Upper lobe of left lung (tissue), 6 donors: ENCODE measurements at regions not wholly inside any gene's neighbourhood (a gene's known extent, or its start where the extent isn't known, plus 50 kb on each side); places are given as distances from the start of the nearest gene placed in this dataset.
A peak's percentile ranks its signal among the peaks of the same experiment; 100 is the strongest.
"Not testable (repeated sequence)": the region's sequence is repeated elsewhere in the genome, so short reads cannot be mapped to it uniquely, and the experiment has no call there.

ENCODE experiments used
- ATAC-seq, 2 donors: fragments of 200-7000 bp; cut with Tn5 transposase; one replicate each; pipeline ENCODE4 v1.9.1; 2022; ENCODE audit warnings: mild to moderate bottlenecking in 2 of 2, moderate library complexity in 2 of 2; ENCODE audit not compliant: low FRiP score in 2 of 2
- DNase-seq, 2 donors: peaks; one replicate each; pipeline ENCODE4 v3.0.0-alpha.2; 2019 to 2020
- H3K27ac ChIP-seq, 4 donors: fragments of 200-600 bp; sonication (generic); one replicate each; pipeline ENCODE4 v1.5.1; 2016 to 2019
- H3K27me3 ChIP-seq, 4 donors: fragments of 200-600 bp; sonication (generic); one replicate each; pipeline ENCODE4 v1.5.1; 2017 to 2019
- H3K36me3 ChIP-seq, 4 donors: fragments of 200-600 bp; sonication (generic); one replicate each; pipeline ENCODE4 v1.5.1; 2016 to 2019
- H3K4me1 ChIP-seq, 4 donors: fragments of 200-600 bp; sonication (generic); one replicate each; pipeline ENCODE4 v1.5.1; 2018 to 2019
- H3K4me3 ChIP-seq, 4 donors: fragments of 200-600 bp; sonication (generic); one replicate each; pipeline ENCODE4 v1.5.1; 2017 to 2019; ENCODE audit warnings: mild to moderate bottlenecking in 2 of 4, moderate library complexity in 1 of 4
- H3K9me3 ChIP-seq, 4 donors: fragments of 200-600 bp; sonication (generic); one replicate each; pipeline ENCODE4 v1.5.1; 2018 to 2019
- CTCF ChIP-seq, 6 experiments: fragments of 450-650 bp in 4 of 6; fragments of 200-600 bp in 2 of 6; sonication (generic) in 2 of 6; IDR thresholded peaks; one replicate each; pipeline ENCODE4 v1.5.1; 2016 to 2019; ENCODE audit warnings: antibody characterized with exemption in 6 of 6
- EP300 ChIP-seq, 4 donors: sonication (generic); formaldehyde crosslinking; IDR thresholded peaks; one replicate each; pipeline ENCODE4 v1.5.1; 2017; ENCODE audit warnings: antibody characterized with exemption in 4 of 4, control low read depth in 2 of 4
- POLR2A ChIP-seq, 4 donors: fragments of 450-650 bp; IDR thresholded peaks; one replicate each; pipeline ENCODE4 v1.5.1; 2016 to 2017; ENCODE audit warnings: antibody characterized with exemption in 4 of 4, mild to moderate bottlenecking in 2 of 4
- POLR2AphosphoS5 ChIP-seq, 2 donors: sonication (generic); formaldehyde crosslinking; IDR thresholded peaks; one replicate each; pipeline ENCODE4 v1.5.1; 2017; ENCODE audit warnings: antibody characterized with exemption in 2 of 2
- WGBS, 2 donors: methylation state at CpG; one replicate each; pipeline ENCODE4 v1.1.5; 2017 to 2018; 5-methylcytosine and 5-hydroxymethylcytosine counted together
- donor health status: DM: no; HTN: no; CAD: no; lungs with moderate emphysema.
- donor health status: DM: no; HTN: yes; CAD: no; lungs with severe emphysema.

GRCh38 chr18:79589601-79590091, 90.0 kb upstream of the CTDP1 start:
- DNase-seq = no peak
- no peak overlapping the region for H3K4me3 ChIP-seq
- H3K4me1 ChIP-seq = peaks cover 0 to 16% (median 2%) of the 10 kb centered on the region in 4 donors
- H3K27me3 ChIP-seq = no peaks in the 10 kb centered on the region
- no peaks in the 10 kb centered on the region for H3K36me3 ChIP-seq
- 65 to 73% methylated on average over 7 to 15 of the region's 15 CpGs for WGBS, 2 donors
- H3K9me3 ChIP-seq = peaks cover 0 to 5% (median 2%) of the 10 kb centered on the region in 4 donors
- ATAC-seq = no peak
- peak overlapping the region in 2 of 4 donors; percentile 14 to 17 for H3K27ac ChIP-seq
- no peak for TF ChIP-seq POLR2A (IDR thresholded peaks at IDR 0.05)
- no peak for TF ChIP-seq POLR2AphosphoS5 (IDR thresholded peaks at IDR 0.05)
- no peak for TF ChIP-seq CTCF (IDR thresholded peaks at IDR 0.05)
- TF ChIP-seq EP300 (IDR thresholded peaks at IDR 0.05) = no peak

- H3K27ac ChIP-seq = no peak overlapping the region
- peaks cover 0 to 5% (median 2%) of the 10 kb centered on the region in 4 donors for H3K9me3 ChIP-seq
- peak in 1 of 2 donors; percentile 52 for DNase-seq
- peak in 1 of 2 donors; percentile 4 for ATAC-seq
- TF ChIP-seq POLR2A (IDR thresholded peaks at IDR 0.05) = no peak
- TF ChIP-seq CTCF (IDR thresholded peaks at IDR 0.05) = no peak
- no peak for TF ChIP-seq POLR2AphosphoS5 (IDR thresholded peaks at IDR 0.05)
- TF ChIP-seq EP300 (IDR thresholded peaks at IDR 0.05) = no peak
- peaks cover 0 to 16% (median 2%) of the 10 kb centered on the region in 4 donors for H3K4me1 ChIP-seq
- 87 to 94% methylated on average over 9 to 29 of the region's 31 CpGs for WGBS, 2 donors
- no peaks in the 10 kb centered on the region for H3K36me3 ChIP-seq
- no peak overlapping the region for H3K4me3 ChIP-seq
- H3K27me3 ChIP-seq = no peaks in the 10 kb centered on the region
Measured at GRCh38 chr18:79590191-79591031, 89.2 kb upstream of the CTDP1 start.

GRCh38 chr18:79591032-79591308, 88.6 kb upstream of the CTDP1 start:
- no peaks in the 10 kb centered on the region for H3K27me3 ChIP-seq
- no peak overlapping the region for H3K27ac ChIP-seq
- TF ChIP-seq POLR2AphosphoS5 (IDR thresholded peaks at IDR 0.05) = no peak
- no peak for TF ChIP-seq POLR2A (IDR thresholded peaks at IDR 0.05)
- no peak for TF ChIP-seq EP300 (IDR thresholded peaks at IDR 0.05)
- TF ChIP-seq CTCF (IDR thresholded peaks at IDR 0.05) = no peak
- WGBS, 2 donors = 75 to 92% methylated on average over 4 of the region's 4 CpGs
- no peaks in the 10 kb centered on the region for H3K36me3 ChIP-seq
- H3K4me1 ChIP-seq = peaks cover 0 to 16% (median 2%) of the 10 kb centered on the region in 4 donors
- peaks cover 0 to 5% (median 2%) of the 10 kb centered on the region in 4 donors for H3K9me3 ChIP-seq
- no peak for ATAC-seq
- H3K4me3 ChIP-seq = no peak overlapping the region
- no peak for DNase-seq

- H3K27me3 ChIP-seq, H3K4me3 ChIP-seq, DNase-seq, H3K27ac ChIP-seq, H3K9me3 ChIP-seq, H3K36me3 ChIP-seq, ATAC-seq: not testable (repeated sequence)
- peaks cover 0 to 16% (median 2%) of the 10 kb centered on the region in 4 donors for H3K4me1 ChIP-seq
- WGBS, 2 donors = 65 to 67% methylated on average over 3 of the region's 3 CpGs
Measured at GRCh38 chr18:79592684-79593083, 86.9 kb upstream of the CTDP1 start.

- Histone ChIP-seq H3K4me3 (no peak overlapping the region), H3K27me3 (no peaks in the 10 kb centered on the region), H3K27ac (no peak overlapping the region), H3K36me3 (no peaks in the 10 kb centered on the region), H3K4me1 (no peaks in the 10 kb centered on the region), H3K9me3 (peaks cover 0 to 5% (median 2%) of the 10 kb centered on the region in 4 donors)
- TF ChIP-seq POLR2AphosphoS5 (IDR thresholded peaks at IDR 0.05) (no peak), POLR2A (IDR thresholded peaks at IDR 0.05) (no peak), EP300 (IDR thresholded peaks at IDR 0.05) (no peak), CTCF (IDR thresholded peaks at IDR 0.05) (no peak)
- DNase-seq = no peak
- ATAC-seq = no peak
- 82% methylated on average over 22 of the region's 22 CpGs for whole genome bisulfite sequencing, 2 donors
Measured at GRCh38 chr18:79595876-79596374, 83.7 kb upstream of the CTDP1 start.
